ENCODE measurements at regions not wholly inside any gene's neighbourhood (a gene's known extent, or its start where the extent isn't known, plus 50 kb on each side); places are given as distances from the start of the nearest gene placed in this dataset.

DNA sequence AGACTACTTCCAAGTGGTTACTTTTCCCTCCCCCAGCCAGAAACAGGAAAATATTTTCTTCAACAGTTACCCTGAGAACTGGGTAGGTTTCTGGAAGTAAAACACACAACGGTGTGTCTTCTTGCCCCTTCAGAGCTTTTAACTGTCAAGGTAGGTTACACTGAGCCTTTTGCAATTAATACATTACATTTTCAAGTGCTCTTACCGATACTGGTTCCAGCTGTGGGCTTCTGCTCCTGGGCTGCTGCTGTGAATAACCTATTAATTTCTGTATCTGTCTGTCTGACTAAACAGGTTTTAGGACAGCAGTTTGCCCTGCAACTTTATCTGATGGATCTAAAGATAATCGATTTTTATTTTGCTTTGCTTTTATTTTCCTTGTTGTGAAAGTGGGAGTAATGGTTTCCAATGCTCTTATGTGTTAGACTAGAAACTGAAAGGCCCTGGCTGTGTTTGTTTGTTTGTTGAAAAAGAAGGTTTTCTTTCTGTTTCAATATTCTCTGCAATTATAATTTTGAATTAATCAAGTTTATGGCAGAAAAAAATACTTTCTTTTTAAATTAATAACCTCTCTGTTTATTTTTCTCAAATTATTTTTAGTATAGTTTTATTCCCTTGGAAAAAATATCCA lies 196.7 kb upstream of the SLITRK6 start:
- no peak overlapping the region for H2AFZ ChIP-seq (ENCODE audit: low read length)
- DNase-seq (ENCODE audit: low spot score) = no peak
- ChIA-PET POLR2A (no interaction called here), CTCF (ENCODE audit: low intra/inter-chr PET ratio, low total read pairs) (no interaction called here)
- H4K20me1 ChIP-seq (ENCODE audit: insufficient read depth, low read length) = no peaks in the 10 kb centered on the region
- H3K27me3 ChIP-seq (ENCODE audit: control insufficient read depth in 1 of 2, insufficient read depth in 2 of 2, low read length in 2 of 2) = no peaks in the 10 kb centered on the region
- no peaks in the 10 kb centered on the region for H3K36me3 ChIP-seq (replicated peaks in 1 of 2; ENCODE audit: control insufficient read depth in 1 of 2, insufficient read depth in 2 of 2, low read length in 2 of 2)
- H3K4me2 ChIP-seq (ENCODE audit: low read depth, low read length) = no peak overlapping the region
- no peaks in the 10 kb centered on the region for H3K79me2 ChIP-seq (ENCODE audit: insufficient read depth, low read length)
- TF ChIP-seq, protein P1, sequence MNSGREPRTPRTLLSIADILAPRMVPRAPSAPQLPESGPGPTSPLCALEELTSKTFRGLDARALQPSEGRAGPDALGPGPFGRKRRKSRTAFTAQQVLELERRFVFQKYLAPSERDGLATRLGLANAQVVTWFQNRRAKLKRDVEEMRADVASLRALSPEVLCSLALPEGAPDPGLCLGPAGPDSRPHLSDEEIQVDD (CRISPR knock-in tag; IDR thresholded peaks at IDR 0.05; ENCODE audit: borderline replicate concordance) = no peak
- no peak for TF ChIP-seq KAT7 (CRISPR knock-in tag; IDR thresholded peaks at IDR 0.05; ENCODE audit: borderline replicate concordance)
- in situ Hi-C loops (cut with HindIII; ENCODE audit: extremely low pct_ligation_motif_present, low pct_unique_long_range_greater_than_20kb) = no loop called here
- H3K4me3 ChIP-seq (replicated peaks in 1 of 3; ENCODE audit: insufficient read depth in 1 of 3, low read depth in 2 of 3, low read length in 3 of 3) = no peak overlapping the region
- no peaks in the 10 kb centered on the region for H3K9me3 ChIP-seq (ENCODE audit: low read length)
- no peak for FAIRE-seq
- WGBS (ENCODE audit: low lambda C conversion rate) = 0% methylated on average over 3 of the region's 3 CpGs
- BruUV-seq (replicated peaks) = no TSS peak
- no peak overlapping the region for H3K27ac ChIP-seq (ENCODE audit: extremely low read length, insufficient read depth, low read length)
- H3K4me1 ChIP-seq (ENCODE audit: insufficient read depth, low read length) = no peaks in the 10 kb centered on the region
- no peak overlapping the region for H3K9ac ChIP-seq (ENCODE audit: insufficient read depth, low read depth, low read length)
- ATAC-seq = no peak
- intact Hi-C loops (cut with micrococcal nuclease; ENCODE audit: unreplicated experiment) = no loop called here

DNA sequence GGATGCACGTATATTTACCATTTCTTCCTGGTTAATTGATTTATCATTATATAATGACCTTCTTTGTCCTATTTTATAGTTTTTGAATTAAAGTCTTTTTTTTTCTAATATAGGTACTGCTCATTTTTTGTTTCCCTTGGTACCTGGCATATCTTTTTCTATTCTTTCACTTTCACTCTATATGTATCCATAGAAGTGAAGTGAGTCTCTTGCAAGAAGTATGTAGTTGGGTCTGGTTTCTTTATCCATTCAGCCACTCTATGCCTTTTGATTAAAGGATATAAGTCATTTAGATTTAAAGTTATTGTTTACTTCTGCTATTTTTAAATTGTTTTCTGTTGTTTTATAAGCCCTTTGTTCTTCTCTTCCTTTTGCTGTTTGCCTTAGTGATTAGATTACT lies 194.3 kb upstream of the SLITRK6 start:
- no peak overlapping the region for H3K9ac ChIP-seq (ENCODE audit: insufficient read depth, low read depth, low read length)
- no peak for TF ChIP-seq BORCS8-MEF2B (CRISPR knock-in tag; IDR thresholded peaks at IDR 0.05)
- TF ChIP-seq JARID2 (CRISPR knock-in tag; IDR thresholded peaks at IDR 0.05; ENCODE audit: insufficient replicate concordance) = no peak
- TF ChIP-seq, protein P2, sequence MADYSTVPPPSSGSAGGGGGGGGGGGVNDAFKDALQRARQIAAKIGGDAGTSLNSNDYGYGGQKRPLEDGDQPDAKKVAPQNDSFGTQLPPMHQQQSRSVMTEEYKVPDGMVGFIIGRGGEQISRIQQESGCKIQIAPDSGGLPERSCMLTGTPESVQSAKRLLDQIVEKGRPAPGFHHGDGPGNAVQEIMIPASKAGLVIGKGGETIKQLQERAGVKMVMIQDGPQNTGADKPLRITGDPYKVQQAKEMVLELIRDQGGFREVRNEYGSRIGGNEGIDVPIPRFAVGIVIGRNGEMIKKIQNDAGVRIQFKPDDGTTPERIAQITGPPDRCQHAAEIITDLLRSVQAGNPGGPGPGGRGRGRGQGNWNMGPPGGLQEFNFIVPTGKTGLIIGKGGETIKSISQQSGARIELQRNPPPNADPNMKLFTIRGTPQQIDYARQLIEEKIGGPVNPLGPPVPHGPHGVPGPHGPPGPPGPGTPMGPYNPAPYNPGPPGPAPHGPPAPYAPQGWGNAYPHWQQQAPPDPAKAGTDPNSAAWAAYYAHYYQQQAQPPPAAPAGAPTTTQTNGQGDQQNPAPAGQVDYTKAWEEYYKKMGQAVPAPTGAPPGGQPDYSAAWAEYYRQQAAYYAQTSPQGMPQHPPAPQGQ (CRISPR knock-in tag; IDR thresholded peaks at IDR 0.05; ENCODE audit: borderline replicate concordance) = no peak
- TF ChIP-seq HOXA5 (CRISPR knock-in tag; IDR thresholded peaks at IDR 0.05) = no peak
- TF ChIP-seq, protein P3, sequence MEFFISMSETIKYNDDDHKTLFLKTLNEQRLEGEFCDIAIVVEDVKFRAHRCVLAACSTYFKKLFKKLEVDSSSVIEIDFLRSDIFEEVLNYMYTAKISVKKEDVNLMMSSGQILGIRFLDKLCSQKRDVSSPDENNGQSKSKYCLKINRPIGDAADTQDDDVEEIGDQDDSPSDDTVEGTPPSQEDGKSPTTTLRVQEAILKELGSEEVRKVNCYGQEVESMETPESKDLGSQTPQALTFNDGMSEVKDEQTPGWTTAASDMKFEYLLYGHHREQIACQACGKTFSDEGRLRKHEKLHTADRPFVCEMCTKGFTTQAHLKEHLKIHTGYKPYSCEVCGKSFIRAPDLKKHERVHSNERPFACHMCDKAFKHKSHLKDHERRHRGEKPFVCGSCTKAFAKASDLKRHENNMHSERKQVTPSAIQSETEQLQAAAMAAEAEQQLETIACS (CRISPR knock-in tag; IDR thresholded peaks at IDR 0.05) = no peak
- no peak for TF ChIP-seq NR1H2 (CRISPR knock-in tag; IDR thresholded peaks at IDR 0.05; ENCODE audit: borderline replicate concordance, low read depth)
- no peak for TF ChIP-seq MTF1 (CRISPR knock-in tag; IDR thresholded peaks at IDR 0.05)
- TF ChIP-seq ZNF30 (CRISPR knock-in tag; IDR thresholded peaks at IDR 0.05) = no peak
- no peak for TF ChIP-seq KAT7 (CRISPR knock-in tag; IDR thresholded peaks at IDR 0.05; ENCODE audit: borderline replicate concordance)
- TF ChIP-seq JUN (CRISPR knock-in tag; IDR thresholded peaks at IDR 0.05) = no peak
- no peak for TF ChIP-seq ZNF777 (CRISPR knock-in tag; IDR thresholded peaks at IDR 0.05)
- TF ChIP-seq ZBTB7A (CRISPR knock-in tag; IDR thresholded peaks at IDR 0.05) = no peak
- TF ChIP-seq ZSCAN9 (CRISPR knock-in tag; IDR thresholded peaks at IDR 0.05; ENCODE audit: borderline replicate concordance) = no peak
- TF ChIP-seq, protein P4, sequence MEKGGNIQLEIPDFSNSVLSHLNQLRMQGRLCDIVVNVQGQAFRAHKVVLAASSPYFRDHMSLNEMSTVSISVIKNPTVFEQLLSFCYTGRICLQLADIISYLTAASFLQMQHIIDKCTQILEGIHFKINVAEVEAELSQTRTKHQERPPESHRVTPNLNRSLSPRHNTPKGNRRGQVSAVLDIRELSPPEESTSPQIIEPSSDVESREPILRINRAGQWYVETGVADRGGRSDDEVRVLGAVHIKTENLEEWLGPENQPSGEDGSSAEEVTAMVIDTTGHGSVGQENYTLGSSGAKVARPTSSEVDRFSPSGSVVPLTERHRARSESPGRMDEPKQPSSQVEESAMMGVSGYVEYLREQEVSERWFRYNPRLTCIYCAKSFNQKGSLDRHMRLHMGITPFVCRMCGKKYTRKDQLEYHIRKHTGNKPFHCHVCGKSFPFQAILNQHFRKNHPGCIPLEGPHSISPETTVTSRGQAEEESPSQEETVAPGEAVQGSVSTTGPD (CRISPR knock-in tag; IDR thresholded peaks at IDR 0.05) = no peak

More for the DNA sequence above, 194.3 kb upstream of the SLITRK6 start:
- H3K9me3 ChIP-seq (ENCODE audit: low read length) = no peaks in the 10 kb centered on the region
- BruUV-seq (replicated peaks) = no TSS peak
- no peaks in the 10 kb centered on the region for H3K27me3 ChIP-seq (ENCODE audit: control insufficient read depth in 1 of 2, insufficient read depth in 2 of 2, low read length in 2 of 2)
- H3K36me3 ChIP-seq (replicated peaks in 1 of 2; ENCODE audit: control insufficient read depth in 1 of 2, insufficient read depth in 2 of 2, low read length in 2 of 2) = no peaks in the 10 kb centered on the region
- no peaks in the 10 kb centered on the region for H3K79me2 ChIP-seq (ENCODE audit: insufficient read depth, low read length)
- no peak for ATAC-seq
- 27% methylated on average over 1 of the region's 1 CpG for WGBS (ENCODE audit: low lambda C conversion rate)
- ChIA-PET POLR2A (no interaction called here), CTCF (ENCODE audit: low intra/inter-chr PET ratio, low total read pairs) (no interaction called here)
- H3K4me2 ChIP-seq (ENCODE audit: low read depth, low read length) = no peak overlapping the region
- no peak for DNase-seq (ENCODE audit: low spot score)
- H4K20me1 ChIP-seq (ENCODE audit: insufficient read depth, low read length) = no peaks in the 10 kb centered on the region
- in situ Hi-C loops (cut with HindIII; ENCODE audit: extremely low pct_ligation_motif_present, low pct_unique_long_range_greater_than_20kb) = no loop called here
- H3K27ac ChIP-seq (ENCODE audit: extremely low read length, insufficient read depth, low read length) = no peak overlapping the region
- H2AFZ ChIP-seq (ENCODE audit: low read length) = no peak overlapping the region
- H3K4me3 ChIP-seq (replicated peaks in 1 of 3; ENCODE audit: insufficient read depth in 1 of 3, low read depth in 2 of 3, low read length in 3 of 3) = no peak overlapping the region
- intact Hi-C loops (cut with micrococcal nuclease; ENCODE audit: unreplicated experiment) = no loop called here
- H3K4me1 ChIP-seq (ENCODE audit: insufficient read depth, low read length) = no peaks in the 10 kb centered on the region
- no peak for FAIRE-seq

All from HepG2 (cell line).